ENCODE measurements at regions not wholly inside any gene's neighbourhood (a gene's known extent, or its start where the extent isn't known, plus 50 kb on each side); places are given as distances from the start of the nearest gene placed in this dataset.

- Histone ChIP-seq H3K4ac (ENCODE audit: low read depth, low read length) (no peak overlapping the region), H3K4me3 (ENCODE audit: low read length) (no peak overlapping the region), H3K23ac (ENCODE audit: low read length) (no peak overlapping the region), H2AK5ac (ENCODE audit: low read length) (no peak overlapping the region), H3K27me3 (ENCODE audit: insufficient read depth, low read length, poor library complexity) (no peaks in the 10 kb centered on the region), H3K9ac (ENCODE audit: low read length) (no peak overlapping the region), H3K36me3 (ENCODE audit: control insufficient read depth, insufficient read depth, low read length) (no peaks in the 10 kb centered on the region), H3K18ac (ENCODE audit: low read length) (no peak overlapping the region), H4K8ac (ENCODE audit: low read depth, low read length) (no peak overlapping the region), H2BK15ac (replicated peaks; ENCODE audit: low read depth) (no peak overlapping the region), H3K56ac (ENCODE audit: low read length) (no peak overlapping the region), H3K4me2 (ENCODE audit: low read length) (no peak overlapping the region), H2BK5ac (ENCODE audit: low read length) (no peak overlapping the region), H4K5ac (ENCODE audit: low read length) (no peak overlapping the region), H3K79me2 (ENCODE audit: control insufficient read depth, insufficient read depth, low read length) (no peaks in the 10 kb centered on the region), H3K79me1 (ENCODE audit: low read length) (no peaks in the 10 kb centered on the region), H3K4me1 (ENCODE audit: control insufficient read depth, low read depth, low read length) (no peaks in the 10 kb centered on the region), H2BK120ac (ENCODE audit: low read depth, low read length) (no peak overlapping the region), H3K27ac (ENCODE audit: low read depth, low read length) (no peak overlapping the region)
- no peak for DNase-seq
- WGBS (ENCODE audit: extremely low coverage, insufficient coverage, low lambda C conversion rate) = no CpG with 5 or more reads among the region's 3 CpGs
Observed at GRCh38 chr2:21331625-21332370, 208.0 kb downstream of the TDRD15 start.

GRCh38 chr2:21332993-21333625 lies 209.3 kb downstream of the TDRD15 start:
- Histone ChIP-seq H2BK15ac (replicated peaks; ENCODE audit: low read depth) (no peak overlapping the region), H3K4me1 (ENCODE audit: control insufficient read depth, low read depth, low read length) (no peaks in the 10 kb centered on the region), H3K4me2 (ENCODE audit: low read length) (no peak overlapping the region), H3K79me2 (ENCODE audit: control insufficient read depth, insufficient read depth, low read length) (no peaks in the 10 kb centered on the region), H3K27ac (ENCODE audit: low read depth, low read length) (no peak overlapping the region), H3K18ac (ENCODE audit: low read length) (no peak overlapping the region), H4K8ac (ENCODE audit: low read depth, low read length) (no peak overlapping the region), H3K23ac (ENCODE audit: low read length) (no peak overlapping the region), H3K36me3 (ENCODE audit: control insufficient read depth, insufficient read depth, low read length) (no peaks in the 10 kb centered on the region), H4K5ac (ENCODE audit: low read length) (no peak overlapping the region), H2BK5ac (ENCODE audit: low read length) (no peak overlapping the region), H3K4ac (ENCODE audit: low read depth, low read length) (no peak overlapping the region), H3K9ac (ENCODE audit: low read length) (no peak overlapping the region), H3K79me1 (ENCODE audit: low read length) (no peaks in the 10 kb centered on the region), H3K56ac (ENCODE audit: low read length) (no peak overlapping the region), H3K27me3 (ENCODE audit: insufficient read depth, low read length, poor library complexity) (no peaks in the 10 kb centered on the region), H2AK5ac (ENCODE audit: low read length) (no peak overlapping the region), H3K4me3 (ENCODE audit: low read length) (no peak overlapping the region), H2BK120ac (ENCODE audit: low read depth, low read length) (no peak overlapping the region)
- DNase-seq = no peak
- no CpG with 5 or more reads among the region's 5 CpGs for WGBS (ENCODE audit: extremely low coverage, insufficient coverage, low lambda C conversion rate)

- H3K79me1 ChIP-seq (ENCODE audit: low read length) = no peaks in the 10 kb centered on the region
- no peak overlapping the region for H3K27ac ChIP-seq (ENCODE audit: low read depth, low read length)
- no peak overlapping the region for H3K4ac ChIP-seq (ENCODE audit: low read depth, low read length)
- WGBS (ENCODE audit: extremely low coverage, insufficient coverage, low lambda C conversion rate) = no CpG with 5 or more reads among the region's 2 CpGs
- no peak overlapping the region for H3K23ac ChIP-seq (ENCODE audit: low read length)
- H3K27me3 ChIP-seq (ENCODE audit: insufficient read depth, low read length, poor library complexity) = no peaks in the 10 kb centered on the region
- no peaks in the 10 kb centered on the region for H3K36me3 ChIP-seq (ENCODE audit: control insufficient read depth, insufficient read depth, low read length)
- H2BK120ac ChIP-seq (ENCODE audit: low read depth, low read length) = no peak overlapping the region
- H3K9ac ChIP-seq (ENCODE audit: low read length) = no peak overlapping the region
- no peak overlapping the region for H3K4me3 ChIP-seq (ENCODE audit: low read length)
- no peak overlapping the region for H3K4me2 ChIP-seq (ENCODE audit: low read length)
- H4K5ac ChIP-seq (ENCODE audit: low read length) = no peak overlapping the region
- H3K79me2 ChIP-seq (ENCODE audit: control insufficient read depth, insufficient read depth, low read length) = no peaks in the 10 kb centered on the region
- DNase-seq = no peak
- H3K18ac ChIP-seq (ENCODE audit: low read length) = no peak overlapping the region
- H2AK5ac ChIP-seq (ENCODE audit: low read length) = no peak overlapping the region
- no peak overlapping the region for H3K56ac ChIP-seq (ENCODE audit: low read length)
- no peak overlapping the region for H2BK15ac ChIP-seq (replicated peaks; ENCODE audit: low read depth)
- no peaks in the 10 kb centered on the region for H3K4me1 ChIP-seq (ENCODE audit: control insufficient read depth, low read depth, low read length)
- no peak overlapping the region for H2BK5ac ChIP-seq (ENCODE audit: low read length)
- H4K8ac ChIP-seq (ENCODE audit: low read depth, low read length) = no peak overlapping the region
Observed at GRCh38 chr2:21333684-21334083, 209.9 kb downstream of the TDRD15 start.

GRCh38 chr2:21346984-21347383 lies 223.2 kb downstream of the TDRD15 start:
- no CpG with 5 or more reads among the region's 2 CpGs for WGBS (ENCODE audit: extremely low coverage, insufficient coverage, low lambda C conversion rate)
- Histone ChIP-seq H3K4ac (ENCODE audit: low read depth, low read length) (no peak overlapping the region), H3K79me1 (ENCODE audit: low read length) (no peaks in the 10 kb centered on the region), H3K4me2 (ENCODE audit: low read length) (no peak overlapping the region), H4K5ac (ENCODE audit: low read length) (no peak overlapping the region), H2AK5ac (ENCODE audit: low read length) (no peak overlapping the region), H2BK120ac (ENCODE audit: low read depth, low read length) (no peak overlapping the region), H2BK5ac (ENCODE audit: low read length) (no peak overlapping the region), H2BK15ac (replicated peaks; ENCODE audit: low read depth) (no peak overlapping the region), H3K18ac (ENCODE audit: low read length) (no peak overlapping the region), H3K4me1 (ENCODE audit: control insufficient read depth, low read depth, low read length) (no peaks in the 10 kb centered on the region), H3K9ac (ENCODE audit: low read length) (no peak overlapping the region), H3K56ac (ENCODE audit: low read length) (no peak overlapping the region), H3K36me3 (ENCODE audit: control insufficient read depth, insufficient read depth, low read length) (no peaks in the 10 kb centered on the region), H3K27ac (ENCODE audit: low read depth, low read length) (no peak overlapping the region), H3K23ac (ENCODE audit: low read length) (no peak overlapping the region), H3K4me3 (ENCODE audit: low read length) (no peak overlapping the region), H4K8ac (ENCODE audit: low read depth, low read length) (no peak overlapping the region), H3K27me3 (ENCODE audit: insufficient read depth, low read length, poor library complexity) (no peaks in the 10 kb centered on the region), H3K79me2 (ENCODE audit: control insufficient read depth, insufficient read depth, low read length) (no peaks in the 10 kb centered on the region)
- DNase-seq = no peak

GRCh38 chr2:21353879-21354679 lies 230.3 kb downstream of the TDRD15 start:
- Histone ChIP-seq H3K4me1 (ENCODE audit: control insufficient read depth, low read depth, low read length) (peaks cover 9% of the 10 kb centered on the region), H3K79me1 (ENCODE audit: low read length) (no peaks in the 10 kb centered on the region), H3K4me3 (ENCODE audit: low read length) (no peak overlapping the region), H2BK5ac (ENCODE audit: low read length) (no peak overlapping the region), H4K5ac (ENCODE audit: low read length) (no peak overlapping the region), H3K56ac (ENCODE audit: low read length) (no peak overlapping the region), H3K79me2 (ENCODE audit: control insufficient read depth, insufficient read depth, low read length) (no peaks in the 10 kb centered on the region), H3K9ac (ENCODE audit: low read length) (no peak overlapping the region), H3K4me2 (ENCODE audit: low read length) (no peak overlapping the region), H3K18ac (ENCODE audit: low read length) (no peak overlapping the region), H4K8ac (ENCODE audit: low read depth, low read length) (no peak overlapping the region), H2AK5ac (ENCODE audit: low read length) (no peak overlapping the region), H2BK15ac (replicated peaks; ENCODE audit: low read depth) (no peak overlapping the region), H3K36me3 (ENCODE audit: control insufficient read depth, insufficient read depth, low read length) (no peaks in the 10 kb centered on the region), H3K27ac (ENCODE audit: low read depth, low read length) (no peak overlapping the region), H3K27me3 (ENCODE audit: insufficient read depth, low read length, poor library complexity) (no peaks in the 10 kb centered on the region), H3K23ac (ENCODE audit: low read length) (no peak overlapping the region), H2BK120ac (ENCODE audit: low read depth, low read length) (no peak overlapping the region), H3K4ac (ENCODE audit: low read depth, low read length) (no peak overlapping the region)
- WGBS (ENCODE audit: extremely low coverage, insufficient coverage, low lambda C conversion rate) = no CpG with 5 or more reads among the region's 3 CpGs
- no peak for DNase-seq
